HUDEP-2 (cell line): ENCODE measurements at regions not wholly inside any gene's neighbourhood (a gene's known extent, or its start where the extent isn't known, plus 50 kb on each side); places are given as distances from the start of the nearest gene placed in this dataset.

Experiments used
- DNase-seq, 76 experiments: peaks; one replicate each; lab custom pipeline; 2025; ENCODE audit not compliant: unreplicated experiment in 76 of 76; lab: John Stamatoyannopoulos, UW

DNA sequence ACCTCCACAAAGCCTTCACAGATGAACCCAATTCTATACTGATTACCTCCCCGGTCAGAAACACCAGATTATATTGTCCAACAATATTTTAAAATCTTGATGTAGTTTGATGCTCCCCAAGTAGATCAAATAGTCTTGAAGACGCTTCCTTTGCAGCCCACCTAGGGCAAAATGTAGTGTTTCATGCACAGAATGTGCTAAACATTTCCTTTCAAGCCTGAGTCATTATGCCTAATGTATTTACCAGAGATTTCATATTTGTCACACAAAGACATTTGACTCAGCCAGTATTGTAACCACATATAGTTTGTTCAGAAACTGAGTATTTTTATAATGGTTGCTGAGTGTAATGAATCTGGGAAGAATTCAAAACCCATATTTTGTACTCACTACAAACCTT lies 1396.8 kb downstream of the LRRC4C start:
- DNase-seq: no peak

DNA sequence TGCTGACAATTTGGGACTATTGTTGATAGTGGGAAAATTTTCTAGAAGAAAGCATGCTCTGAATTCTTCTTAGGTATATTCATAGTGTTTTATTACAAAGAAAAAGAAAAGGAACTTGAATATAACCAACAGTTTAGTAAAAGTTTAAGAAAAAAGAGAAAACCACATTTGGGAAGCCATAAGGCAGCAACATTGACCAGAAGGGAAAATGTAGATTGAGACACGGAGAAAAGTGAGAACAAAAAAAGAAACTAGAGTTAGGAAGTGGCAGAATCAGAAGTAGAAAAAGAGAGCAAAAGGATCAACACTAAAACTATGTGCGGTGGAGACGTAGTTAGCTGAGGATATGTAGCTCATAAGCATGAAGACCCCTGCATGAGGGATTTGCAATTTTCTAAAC lies 1398.2 kb downstream of the LRRC4C start:
- no peak for DNase-seq

DNA sequence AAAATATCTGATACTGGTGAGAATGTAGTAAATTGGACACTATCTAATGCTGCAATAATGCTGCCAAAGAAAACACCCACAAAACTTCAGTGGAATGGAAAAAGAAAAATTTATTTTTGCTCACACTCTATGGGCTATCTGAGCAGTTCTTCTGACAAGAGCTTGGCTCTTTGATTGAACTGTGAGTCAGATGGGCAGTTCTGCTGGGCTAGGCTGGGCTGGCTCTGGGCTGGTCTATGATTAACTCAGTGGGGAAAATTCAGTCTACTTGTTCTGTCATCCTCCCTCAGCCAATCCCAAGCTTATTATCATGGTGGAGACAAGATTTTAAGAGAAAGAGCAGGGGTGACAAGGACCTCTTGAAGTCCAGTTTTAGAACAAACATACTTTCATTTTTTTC lies 1404.8 kb downstream of the LRRC4C start:
- DNase-seq: no peak

DNA sequence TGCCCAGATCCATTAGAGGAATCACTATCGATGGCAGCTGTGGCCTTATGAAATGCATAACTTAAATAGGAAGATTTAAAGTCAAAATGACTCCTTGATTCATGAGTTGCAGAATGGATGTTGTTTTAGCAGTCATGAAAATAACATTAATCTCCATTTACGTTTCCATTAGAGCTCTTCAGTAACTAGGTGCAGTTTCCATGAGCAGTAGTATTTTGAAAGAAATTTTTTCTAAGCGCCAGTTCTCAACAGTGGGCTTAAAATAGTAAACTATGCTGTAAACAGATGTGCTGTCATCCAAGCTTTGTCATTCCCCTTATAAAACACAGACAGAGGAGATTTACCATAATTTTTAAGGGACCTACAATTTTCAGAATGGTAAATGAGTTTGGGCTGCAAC lies 1414.1 kb downstream of the LRRC4C start:
- DNase-seq: no peak

DNA sequence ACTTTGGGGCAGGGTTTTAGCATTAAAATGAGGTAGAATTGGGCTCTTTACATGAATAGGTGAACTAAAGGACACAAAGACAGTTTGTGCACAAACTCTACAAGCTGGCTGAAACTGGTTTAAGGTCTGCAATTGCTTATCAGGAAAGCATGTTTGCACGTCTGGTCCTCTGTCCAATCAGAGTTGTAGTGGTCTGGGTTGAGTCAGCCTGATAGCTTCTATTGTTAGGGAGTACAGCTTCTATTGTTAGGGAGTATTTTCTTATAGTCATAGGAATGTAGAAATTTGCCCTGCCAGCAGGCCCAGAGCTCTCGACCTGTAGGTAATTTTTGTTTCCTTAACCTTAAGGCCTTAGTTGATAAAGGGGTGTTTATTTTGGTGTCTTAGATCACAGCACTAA lies 1422.4 kb downstream of the LRRC4C start:
- no peak for DNase-seq

DNA sequence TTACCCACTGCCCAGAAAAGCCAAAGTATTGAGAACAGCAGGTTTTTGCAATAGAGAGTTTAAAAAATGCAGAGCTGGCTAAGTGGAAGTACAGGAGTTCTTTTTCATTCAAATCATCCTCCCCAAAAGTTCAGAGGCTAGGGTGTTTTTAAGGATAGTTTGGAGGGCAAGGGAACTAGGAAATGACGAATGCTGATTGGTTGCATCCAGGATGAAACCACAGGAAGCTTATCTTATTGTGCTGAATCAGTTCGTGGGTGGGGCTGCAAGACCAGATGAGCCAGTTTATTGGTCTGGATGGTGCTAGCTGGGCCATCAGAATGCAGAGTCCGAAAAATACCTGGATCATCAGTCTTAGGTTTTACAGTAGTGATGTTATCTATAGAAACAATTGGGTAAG lies 1427.1 kb downstream of the LRRC4C start:
- no peak for DNase-seq

DNA sequence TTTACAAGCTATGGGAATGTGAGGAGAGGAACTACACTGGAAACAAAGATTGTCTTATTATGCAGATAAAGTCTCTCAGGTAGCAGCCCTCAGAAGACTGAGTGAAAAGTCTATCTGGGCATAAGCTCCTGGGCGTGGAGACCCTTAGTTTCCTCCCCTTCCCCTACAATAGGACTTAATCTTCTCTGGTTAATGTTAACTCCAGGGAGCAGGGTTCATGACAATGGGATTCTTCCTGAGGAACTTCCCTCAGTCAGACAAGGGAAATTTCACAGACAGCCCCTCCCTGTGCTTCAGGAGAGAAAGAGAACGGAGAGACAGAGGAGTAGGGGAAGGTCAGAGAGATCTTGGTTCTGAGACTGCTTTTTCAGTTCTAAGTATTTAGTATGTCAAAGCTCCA lies 1428.6 kb downstream of the LRRC4C start:
- DNase-seq: no peak

DNA sequence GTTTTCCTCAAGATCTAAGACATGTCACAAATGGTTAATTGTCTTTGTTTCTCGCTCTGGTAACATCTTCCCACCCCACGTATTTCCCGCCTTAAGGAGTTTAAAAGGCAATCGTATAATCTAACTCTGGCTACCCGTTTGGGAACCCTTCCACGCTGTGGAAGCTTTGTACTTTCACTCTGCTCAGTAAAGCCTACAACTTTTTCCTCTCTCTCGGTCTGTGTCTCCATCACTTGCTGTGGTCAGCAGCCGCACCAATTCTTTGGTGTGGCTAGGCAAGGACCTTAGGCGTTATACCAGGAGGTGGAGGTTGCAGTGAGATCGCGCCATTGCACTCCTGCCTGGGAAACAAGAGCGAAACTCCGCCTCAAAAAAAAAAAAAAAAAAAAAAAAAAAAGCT lies 1430.1 kb downstream of the LRRC4C start:
- no peak for DNase-seq

DNA sequence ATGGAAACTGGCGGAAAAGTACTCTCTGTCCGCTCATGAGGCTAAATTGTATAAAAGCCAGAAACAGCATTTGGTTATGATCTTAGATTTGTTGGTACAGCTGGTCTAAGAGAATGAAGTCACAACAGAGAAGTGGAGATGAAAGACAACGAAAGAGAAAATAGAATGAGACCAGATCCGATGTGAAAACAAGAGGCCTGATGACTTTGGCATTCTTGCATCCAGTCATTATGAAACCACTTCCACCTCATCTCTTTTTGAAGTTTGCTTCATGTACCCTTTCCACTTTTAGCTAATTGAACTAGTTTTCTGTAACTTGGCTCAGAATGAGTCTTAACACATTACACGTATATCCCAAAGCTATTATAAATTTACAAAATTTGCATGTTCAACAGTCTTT lies 1431.7 kb downstream of the LRRC4C start:
- DNase-seq: no peak

DNA sequence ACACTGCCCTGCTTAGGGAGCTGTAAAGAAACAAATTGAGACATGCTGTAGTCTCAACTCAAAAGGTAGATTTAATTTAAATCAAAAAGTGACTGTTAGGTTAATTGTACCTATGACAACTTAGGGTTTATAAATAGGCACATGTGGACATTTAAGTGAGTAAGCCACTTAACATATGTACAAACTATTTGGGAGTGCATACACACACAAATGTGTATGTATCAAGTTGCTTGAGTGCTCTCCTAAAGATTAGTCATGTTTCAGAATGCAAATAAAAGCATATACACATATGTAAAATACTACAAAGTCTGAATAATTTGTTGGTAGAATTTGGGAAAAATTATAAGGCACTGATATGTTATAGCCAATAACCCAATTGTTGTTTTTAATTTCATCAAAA lies 1435.7 kb downstream of the LRRC4C start:
- no peak for DNase-seq

DNA sequence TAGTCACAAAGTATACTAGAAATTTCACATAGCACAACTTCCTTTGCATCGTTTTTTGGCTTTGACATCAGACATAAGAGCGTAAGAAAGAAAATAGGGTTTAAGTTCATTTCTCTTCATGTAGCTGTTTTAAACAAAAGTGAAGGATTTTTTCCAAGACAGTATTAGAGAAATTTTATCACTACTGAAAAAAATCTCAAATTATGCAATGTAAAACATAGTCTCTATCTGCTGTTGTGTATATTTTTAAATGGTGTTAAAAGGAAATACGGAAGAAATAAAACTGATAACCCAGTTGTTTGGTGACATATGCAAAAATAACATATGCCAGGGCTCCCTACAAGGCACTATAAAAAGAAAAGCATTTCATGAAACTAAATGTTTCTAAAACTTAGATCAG lies 1449.4 kb downstream of the LRRC4C start:
- no peak for DNase-seq

DNA sequence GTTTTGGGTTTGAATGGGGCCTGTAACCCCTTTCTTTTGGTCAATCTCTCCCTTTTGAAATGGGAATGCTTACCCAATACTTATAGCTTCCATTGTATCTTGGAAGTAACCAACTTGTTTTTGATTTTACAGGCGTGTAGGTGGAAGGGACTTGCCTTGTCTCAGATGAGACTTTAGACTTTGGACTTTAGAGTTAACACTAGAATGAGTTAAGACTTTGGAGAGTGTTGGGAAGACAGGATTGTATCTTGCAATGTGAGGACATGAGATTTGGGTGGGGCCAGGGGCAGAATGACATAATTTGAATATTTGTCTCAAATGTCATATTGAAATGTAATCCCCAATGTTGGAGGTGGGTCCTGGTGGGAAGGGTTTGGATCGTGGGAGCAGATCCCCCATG lies 1466.9 kb downstream of the LRRC4C start:
- no peak for DNase-seq

DNA sequence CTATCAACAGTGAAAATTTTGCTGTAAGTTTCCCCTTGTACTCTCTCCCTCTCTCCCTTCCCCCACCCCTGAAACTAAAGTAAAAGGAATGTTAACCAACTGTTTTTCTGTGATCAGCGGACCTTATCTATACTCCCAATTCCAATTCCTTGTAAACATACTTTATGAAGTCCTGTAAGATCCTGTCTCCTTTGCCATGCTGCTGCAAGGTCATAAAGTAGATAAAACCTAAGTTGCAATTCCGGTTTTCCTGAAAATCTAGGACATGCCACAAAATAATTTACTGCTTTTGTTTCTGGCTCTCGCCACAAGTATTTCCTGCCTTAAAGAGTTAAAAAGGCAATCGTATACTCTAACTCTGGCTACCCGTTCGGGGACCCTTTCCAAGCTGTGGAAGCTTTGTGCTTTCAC lies 1469.0 kb downstream of the LRRC4C start:
- DNase-seq: no peak

DNA sequence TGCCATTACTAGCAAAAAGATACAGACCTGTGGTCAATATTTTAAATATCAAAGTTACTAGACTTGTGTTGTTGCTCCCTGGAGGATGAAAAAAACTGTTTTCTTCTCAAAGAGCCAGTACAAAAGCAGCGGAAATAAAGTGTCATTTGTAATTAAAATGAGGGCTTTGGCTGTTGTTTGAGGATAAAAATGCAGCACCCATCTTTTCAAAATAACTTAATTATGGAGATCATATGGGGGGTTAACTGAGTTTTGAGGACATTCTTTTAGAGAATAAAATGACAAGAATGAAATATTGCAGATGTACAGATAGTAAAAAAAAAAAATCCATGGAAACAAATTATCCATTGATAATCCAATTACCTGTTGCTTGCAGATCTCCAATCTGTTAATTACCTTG lies 1484.4 kb downstream of the LRRC4C start:
- DNase-seq: no peak

DNA sequence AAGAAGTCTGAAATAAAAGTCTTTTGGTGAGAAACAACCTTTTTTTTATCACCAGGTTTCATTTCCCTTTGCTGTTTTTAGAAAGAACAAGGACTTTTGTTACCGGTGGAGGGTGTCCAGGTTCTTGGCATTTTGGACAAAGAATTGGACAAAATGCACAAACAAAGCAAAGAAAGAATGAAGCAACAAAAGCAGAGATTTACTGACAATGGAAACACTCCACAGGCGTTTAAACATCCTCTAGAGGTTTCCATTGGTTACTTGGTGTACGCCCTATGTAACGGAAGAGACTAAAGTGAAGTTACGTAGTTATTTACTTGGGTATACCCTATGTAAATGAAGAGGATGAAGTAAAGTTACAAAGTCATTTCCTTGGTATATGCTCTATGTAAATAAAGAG lies 1487.0 kb downstream of the LRRC4C start:
- no peak for DNase-seq

DNA sequence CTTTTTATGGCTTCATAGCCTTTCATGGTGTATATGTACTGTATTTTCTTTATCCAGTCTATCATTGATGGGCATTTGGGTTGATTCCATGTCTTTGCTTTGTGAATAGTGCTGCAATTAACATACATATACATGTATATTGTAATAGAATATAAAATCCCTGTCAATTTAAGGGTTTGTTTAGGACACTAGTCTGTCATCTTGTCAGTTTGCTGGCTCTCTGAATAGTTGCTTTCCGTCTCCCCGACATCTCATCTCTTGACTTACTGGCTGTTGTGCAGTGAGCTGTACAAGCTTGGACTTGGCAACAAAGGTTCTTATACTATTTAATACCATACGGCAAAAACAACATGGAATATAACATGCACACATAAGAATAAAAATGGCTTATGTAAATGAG lies 1487.5 kb downstream of the LRRC4C start:
- DNase-seq: no peak

DNA sequence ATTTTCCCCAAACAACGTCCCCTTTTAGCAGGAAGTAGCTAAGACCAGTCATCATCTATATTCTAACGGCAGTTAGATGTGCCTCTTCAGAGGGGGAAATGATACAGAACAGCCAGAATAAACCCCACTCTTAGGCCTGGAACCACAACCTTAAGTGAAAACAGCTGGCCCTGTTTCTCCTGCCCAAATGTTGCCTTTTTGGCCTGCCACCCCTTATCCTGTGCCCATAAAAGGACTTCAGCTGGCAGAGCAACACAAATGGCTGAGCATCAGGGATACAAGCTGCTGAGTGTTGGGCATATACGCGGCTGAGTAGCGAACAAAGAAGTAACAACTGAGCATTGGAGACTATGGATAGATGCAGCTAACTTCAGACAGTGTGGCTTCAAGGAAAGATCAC lies 1491.4 kb downstream of the LRRC4C start:
- DNase-seq: no peak

DNA sequence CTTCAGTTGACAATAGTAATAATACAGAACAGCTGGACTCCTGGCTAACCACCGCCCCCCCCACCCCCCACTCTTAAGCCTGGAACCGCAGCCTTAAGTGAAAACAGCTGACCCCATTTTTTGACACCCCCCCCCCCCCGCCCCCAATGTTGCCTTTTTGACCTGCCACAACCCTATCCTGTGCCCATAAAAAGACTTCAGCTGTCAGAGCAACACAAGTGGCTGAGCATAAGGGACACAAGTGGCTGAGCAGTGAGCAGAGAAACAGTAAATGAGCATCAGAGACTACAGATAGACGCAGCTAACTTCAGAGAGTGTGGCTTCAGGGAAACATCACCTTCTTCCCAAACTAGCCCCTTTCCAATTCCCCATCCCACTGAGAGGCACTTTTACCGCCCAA lies 1493.8 kb downstream of the LRRC4C start:
- no peak for DNase-seq

DNA sequence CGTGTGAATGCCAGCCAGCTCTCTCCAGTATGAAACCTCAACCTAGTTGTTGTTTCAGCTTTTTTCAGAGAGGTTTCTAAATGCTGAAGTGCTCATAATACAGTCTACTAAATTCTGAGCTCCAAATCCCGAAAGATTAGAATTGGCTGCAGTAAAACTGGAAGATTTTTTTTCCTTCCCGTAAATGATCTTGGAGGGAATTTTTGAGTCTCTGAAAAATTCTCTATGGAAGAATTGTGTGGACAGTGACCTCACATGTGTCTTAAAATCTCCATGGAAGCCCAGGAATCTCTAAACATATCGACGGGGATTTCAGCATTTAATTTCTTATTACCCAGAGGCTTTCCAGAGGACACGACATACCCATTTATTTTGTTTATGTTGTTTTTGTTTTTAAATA lies 1499.2 kb downstream of the LRRC4C start:
- DNase-seq: no peak

DNA sequence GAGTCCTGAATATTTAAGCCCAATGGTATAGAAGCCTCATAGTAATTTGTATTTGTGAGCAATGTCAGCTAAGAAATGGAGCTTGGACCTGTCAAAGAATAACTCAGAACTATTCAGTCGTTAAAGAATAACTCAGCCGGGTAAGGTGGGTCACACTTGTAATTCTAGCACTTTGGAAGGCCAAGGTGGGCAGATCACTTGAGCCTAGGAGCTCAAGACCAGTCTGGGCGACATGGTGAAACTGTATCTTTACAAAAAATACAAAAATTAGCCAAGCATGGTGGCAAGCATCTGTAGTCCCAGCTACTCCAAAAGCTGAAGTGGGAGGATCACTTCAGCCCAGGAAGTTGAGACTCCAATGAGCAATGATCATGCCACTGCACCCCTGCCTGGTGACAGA lies 1526.5 kb downstream of the LRRC4C start:
- DNase-seq: no peak

DNA sequence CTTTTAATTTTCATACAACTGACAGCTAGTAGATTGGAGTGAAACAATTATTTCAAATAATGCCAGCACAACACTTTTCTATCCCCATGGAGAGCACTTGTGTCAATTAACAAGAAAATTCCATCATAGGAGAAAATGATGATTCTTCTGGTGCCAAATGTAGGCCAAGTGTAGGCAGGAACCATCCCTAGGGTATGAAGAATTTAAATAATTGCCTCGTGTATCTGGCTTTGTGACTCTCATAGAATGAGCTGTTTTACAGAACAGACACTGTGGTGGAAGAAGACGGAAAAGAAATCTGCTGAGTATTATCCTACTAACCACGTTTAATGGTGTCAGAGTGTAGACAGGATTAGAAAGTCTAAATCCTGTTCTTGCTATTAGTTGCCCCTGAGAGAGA lies 1542.2 kb downstream of the LRRC4C start:
- DNase-seq: no peak

DNA sequence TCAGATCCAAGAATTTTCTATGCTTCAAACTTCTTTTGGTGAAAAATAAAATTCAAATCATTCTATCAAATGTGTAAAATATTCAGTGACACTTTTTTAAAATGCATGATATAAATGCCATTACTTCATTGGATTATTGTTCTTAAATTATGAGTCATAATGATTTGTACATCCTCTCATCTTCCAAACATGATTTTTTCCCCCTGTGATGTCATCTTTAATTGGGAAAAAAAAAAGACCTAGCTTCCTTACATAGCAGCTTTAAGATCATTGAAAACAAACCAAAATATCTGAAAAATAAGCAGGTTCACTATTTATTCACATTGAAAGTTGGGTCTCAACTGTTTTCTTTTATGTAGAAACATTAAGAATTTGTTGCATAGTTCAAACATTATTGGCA lies 1549.4 kb downstream of the LRRC4C start:
- DNase-seq: no peak

DNA sequence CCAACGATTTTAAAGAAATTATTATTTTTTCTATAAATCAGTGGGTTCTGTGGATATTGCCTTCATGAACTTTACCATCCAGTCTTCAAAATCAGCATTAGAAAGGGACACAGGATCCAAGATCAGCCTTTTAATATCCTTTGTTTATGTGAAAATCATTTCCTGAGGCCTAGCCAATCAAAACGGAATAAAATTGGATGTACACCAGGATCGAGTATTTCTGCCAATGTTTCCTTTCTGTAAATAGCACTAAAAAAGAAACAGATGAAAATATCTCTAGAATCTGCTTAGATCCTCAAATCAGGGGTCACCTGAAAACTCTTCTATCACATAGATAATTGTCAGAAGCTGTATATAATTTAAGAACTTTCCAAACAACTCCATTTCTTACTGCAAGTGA lies 1598.5 kb downstream of the LRRC4C start:
- no peak for DNase-seq

DNA sequence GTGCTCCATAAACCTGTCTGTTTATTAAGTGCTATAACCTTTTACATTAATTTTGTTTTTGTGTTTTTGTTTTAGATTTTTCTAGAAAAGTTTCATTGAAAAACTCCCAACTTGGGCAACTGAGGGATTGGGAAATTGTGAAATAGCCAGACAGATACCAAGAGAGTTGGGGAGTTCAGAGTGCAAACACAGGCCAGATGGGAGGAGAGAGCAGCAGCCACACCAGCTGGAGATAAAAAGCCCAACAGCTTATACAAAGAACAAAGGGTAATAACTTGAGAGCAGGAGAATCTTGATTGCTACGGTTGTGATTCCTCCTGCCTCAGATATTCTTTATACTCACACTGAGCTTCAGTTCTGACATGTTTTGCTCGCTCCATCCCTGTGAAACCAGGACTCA lies 1642.2 kb downstream of the LRRC4C start:
- DNase-seq: no peak
